ENCODE measurements at regions not wholly inside any gene's neighbourhood (a gene's known extent, or its start where the extent isn't known, plus 50 kb on each side); places are given as distances from the start of the nearest gene placed in this dataset.
"Not testable (repeated sequence)": the region's sequence is repeated elsewhere in the genome, so short reads cannot be mapped to it uniquely, and the experiment has no call there.

GRCh38 chr6:134634966-134635365 lies 314.9 kb downstream of the ALDH8A1 start:
- DNase-seq (ENCODE audit: low read depth) = no peak
- no peak overlapping the region for H3K4me3 ChIP-seq (ENCODE audit: control insufficient read depth, low read depth, low read length)
- TF ChIP-seq, protein P1, sequence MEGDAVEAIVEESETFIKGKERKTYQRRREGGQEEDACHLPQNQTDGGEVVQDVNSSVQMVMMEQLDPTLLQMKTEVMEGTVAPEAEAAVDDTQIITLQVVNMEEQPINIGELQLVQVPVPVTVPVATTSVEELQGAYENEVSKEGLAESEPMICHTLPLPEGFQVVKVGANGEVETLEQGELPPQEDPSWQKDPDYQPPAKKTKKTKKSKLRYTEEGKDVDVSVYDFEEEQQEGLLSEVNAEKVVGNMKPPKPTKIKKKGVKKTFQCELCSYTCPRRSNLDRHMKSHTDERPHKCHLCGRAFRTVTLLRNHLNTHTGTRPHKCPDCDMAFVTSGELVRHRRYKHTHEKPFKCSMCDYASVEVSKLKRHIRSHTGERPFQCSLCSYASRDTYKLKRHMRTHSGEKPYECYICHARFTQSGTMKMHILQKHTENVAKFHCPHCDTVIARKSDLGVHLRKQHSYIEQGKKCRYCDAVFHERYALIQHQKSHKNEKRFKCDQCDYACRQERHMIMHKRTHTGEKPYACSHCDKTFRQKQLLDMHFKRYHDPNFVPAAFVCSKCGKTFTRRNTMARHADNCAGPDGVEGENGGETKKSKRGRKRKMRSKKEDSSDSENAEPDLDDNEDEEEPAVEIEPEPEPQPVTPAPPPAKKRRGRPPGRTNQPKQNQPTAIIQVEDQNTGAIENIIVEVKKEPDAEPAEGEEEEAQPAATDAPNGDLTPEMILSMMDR (conservative IDR thresholded peaks at IDR 0.05; ENCODE audit: control insufficient read depth, insufficient read depth, low read depth, low read length) = no peak

DNA sequence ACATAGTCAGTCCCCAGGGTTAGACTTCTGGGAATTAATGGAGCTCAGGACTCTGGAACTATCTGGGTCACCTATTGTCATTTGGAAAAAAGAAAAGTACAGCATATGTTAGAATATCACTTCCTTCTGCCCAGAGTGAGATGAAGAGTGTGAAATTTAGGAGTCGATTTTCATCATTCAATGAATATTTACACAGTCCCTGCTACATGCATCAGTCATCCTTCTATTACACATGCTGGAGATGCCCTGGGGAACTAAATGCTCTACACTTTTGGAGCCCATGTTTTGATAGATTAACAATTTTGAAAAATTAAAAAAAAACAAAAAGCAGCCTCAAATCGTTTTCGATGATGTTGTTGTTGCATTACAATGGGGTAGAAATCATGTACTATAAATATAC lies 315.4 kb downstream of the ALDH8A1 start:
- TF ChIP-seq, protein P1 (conservative IDR thresholded peaks at IDR 0.05; ENCODE audit: control insufficient read depth, insufficient read depth, low read depth, low read length) = no peak
- no peak for DNase-seq (ENCODE audit: low read depth)
- no peak overlapping the region for H3K4me3 ChIP-seq (ENCODE audit: control insufficient read depth, low read depth, low read length)

DNA sequence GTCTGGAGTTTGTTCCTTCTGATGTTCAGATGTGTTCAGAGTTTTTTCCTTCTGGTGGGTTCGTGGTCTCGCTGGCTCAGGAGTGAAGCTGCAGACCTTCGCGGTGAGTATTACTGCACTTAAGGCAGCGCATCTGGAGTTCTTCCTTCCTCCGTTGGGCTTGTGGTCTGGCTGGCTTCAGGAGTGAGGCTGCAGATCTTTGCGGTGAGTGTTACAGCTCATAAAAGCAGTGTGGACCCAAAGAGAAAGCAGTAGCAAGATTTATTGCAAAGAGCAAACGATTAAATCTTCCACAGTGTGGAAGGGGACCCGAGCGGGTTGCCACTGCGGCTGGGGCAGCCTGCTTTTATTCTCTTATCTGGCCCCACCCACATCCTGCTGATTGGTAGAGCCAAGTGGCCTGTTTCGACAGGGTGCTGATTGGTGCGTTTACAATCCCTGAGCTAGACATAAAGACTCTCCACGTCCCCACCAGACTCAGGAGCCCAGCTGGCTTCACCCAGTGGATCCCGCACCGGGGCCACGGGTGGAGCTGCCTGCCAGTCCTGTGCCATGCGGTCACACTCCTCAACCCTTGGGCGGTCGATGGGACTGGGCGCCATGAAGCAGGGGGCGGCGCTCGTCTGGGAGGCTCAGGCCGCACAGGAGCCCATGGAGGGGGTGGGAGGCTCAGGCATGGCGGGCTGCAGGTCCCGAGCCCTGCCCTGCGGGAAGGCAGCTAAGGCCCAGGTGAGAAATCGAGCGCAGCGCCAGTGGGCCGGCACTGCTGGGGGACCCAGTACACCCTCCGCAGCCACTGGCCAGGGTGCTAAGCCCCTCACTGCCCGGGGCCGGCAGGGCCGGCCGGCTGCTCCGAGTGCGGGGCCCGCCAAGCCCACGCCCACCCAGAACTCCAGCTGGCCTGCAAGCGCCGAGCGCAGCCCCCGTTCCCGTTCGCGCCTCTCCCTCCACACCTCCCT lies 315.3 kb upstream of the SGK1 start:
- DNase-seq (ENCODE audit: low read depth); H3K4me3 ChIP-seq (ENCODE audit: control insufficient read depth, low read depth, low read length): not testable (repeated sequence)

DNA sequence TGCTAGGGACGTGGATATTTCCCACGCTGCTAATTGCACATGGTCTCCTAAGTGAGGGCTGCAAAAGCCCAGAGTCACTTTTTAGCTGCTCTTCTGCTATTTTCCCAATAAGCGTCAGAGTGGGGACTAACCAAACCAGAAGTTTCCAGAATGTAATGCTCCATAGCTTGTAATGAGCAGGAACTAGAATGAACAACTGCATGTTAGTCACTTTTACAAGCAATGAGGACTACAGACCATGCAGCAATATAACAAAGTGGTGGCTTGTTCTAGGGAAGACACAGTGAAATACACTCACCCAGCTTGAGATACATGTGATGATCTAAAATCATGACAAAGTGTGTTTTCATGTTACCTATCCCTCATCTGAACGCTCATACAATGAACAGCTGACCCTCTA lies 314.1 kb upstream of the SGK1 start:
- DNase-seq (ENCODE audit: low read depth) = no peak
- TF ChIP-seq, protein P1 (conservative IDR thresholded peaks at IDR 0.05; ENCODE audit: control insufficient read depth, insufficient read depth, low read depth, low read length) = no peak
- H3K4me3 ChIP-seq (ENCODE audit: control insufficient read depth, low read depth, low read length) = no peak overlapping the region

GRCh38 chr6:134631398-134631924 lies 313.5 kb upstream of the SGK1 start:
- TF ChIP-seq, protein P1 (conservative IDR thresholded peaks at IDR 0.05; ENCODE audit: control insufficient read depth, insufficient read depth, low read depth, low read length) = no peak
- no peak overlapping the region for H3K4me3 ChIP-seq (ENCODE audit: control insufficient read depth, low read depth, low read length)
- DNase-seq (ENCODE audit: low read depth) = no peak

- no peak overlapping the region for H3K4me3 ChIP-seq (ENCODE audit: control insufficient read depth, low read depth, low read length)
- no peak for DNase-seq (ENCODE audit: low read depth)
- TF ChIP-seq, protein P1 (conservative IDR thresholded peaks at IDR 0.05; ENCODE audit: control insufficient read depth, insufficient read depth, low read depth, low read length) = no peak
Measured at GRCh38 chr6:134630508-134631121, 312.7 kb upstream of the SGK1 start.

- TF ChIP-seq, protein P1 (conservative IDR thresholded peaks at IDR 0.05; ENCODE audit: control insufficient read depth, insufficient read depth, low read depth, low read length) = no peak
- no peak for DNase-seq (ENCODE audit: low read depth)
Measured at GRCh38 chr6:134628154-134628553, 310.2 kb upstream of the SGK1 start.

More at GRCh38 chr6:134628154-134628553, 310.2 kb upstream of the SGK1 start:
- H3K4me3 ChIP-seq (ENCODE audit: control insufficient read depth, low read depth, low read length) = no peak overlapping the region

Measured in fibroblast of mammary gland (primary cell).